ENCODE measurements at regions not wholly inside any gene's neighbourhood (a gene's known extent, or its start where the extent isn't known, plus 50 kb on each side); places are given as distances from the start of the nearest gene placed in this dataset.

DNA sequence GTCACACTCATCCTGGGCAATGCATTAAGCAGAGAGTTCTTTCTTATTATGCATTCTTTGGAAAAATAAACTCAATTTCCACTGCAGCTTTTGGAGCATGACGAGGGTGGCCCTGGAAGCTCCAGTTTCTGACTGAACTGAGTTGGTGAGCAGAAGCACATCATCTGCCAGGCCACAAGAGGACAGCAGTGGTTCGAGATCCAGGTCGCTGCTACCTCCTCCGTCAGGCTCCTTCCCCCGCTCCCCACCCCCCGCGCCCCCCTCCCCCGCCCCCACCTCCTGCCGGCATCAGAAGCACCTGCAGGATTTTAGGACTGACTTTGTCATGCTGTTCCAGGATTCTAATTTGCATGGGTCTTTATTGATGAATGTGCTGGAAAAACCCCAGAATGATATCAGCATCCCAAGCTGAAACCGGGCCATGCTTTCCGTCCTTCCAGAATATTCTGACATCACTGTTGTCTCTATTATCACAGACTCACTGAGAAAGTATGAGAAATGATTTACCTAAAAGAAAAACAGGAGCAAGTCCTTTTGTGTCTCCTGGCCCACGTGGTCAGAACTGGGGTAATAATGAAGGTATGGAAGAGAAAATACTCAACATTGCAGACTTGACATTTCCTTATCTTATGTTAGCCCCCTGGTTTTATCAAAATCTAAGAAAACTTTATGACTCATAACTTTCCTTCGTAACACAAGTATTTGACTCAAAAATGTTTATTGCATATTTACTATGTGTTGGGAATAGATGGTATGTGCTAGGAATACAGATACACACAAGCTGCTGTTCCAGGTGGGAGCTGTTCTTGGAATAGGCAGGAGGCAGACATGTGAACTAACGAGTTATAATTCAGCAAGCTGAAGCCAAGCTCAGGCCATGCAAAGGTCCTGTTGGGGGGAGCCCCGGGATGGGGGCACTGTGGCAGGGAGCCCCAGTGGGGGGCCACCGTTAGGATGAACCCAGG, 220.2 kb upstream of the EXOC2 start:
- TF ChIP-seq, protein P1, sequence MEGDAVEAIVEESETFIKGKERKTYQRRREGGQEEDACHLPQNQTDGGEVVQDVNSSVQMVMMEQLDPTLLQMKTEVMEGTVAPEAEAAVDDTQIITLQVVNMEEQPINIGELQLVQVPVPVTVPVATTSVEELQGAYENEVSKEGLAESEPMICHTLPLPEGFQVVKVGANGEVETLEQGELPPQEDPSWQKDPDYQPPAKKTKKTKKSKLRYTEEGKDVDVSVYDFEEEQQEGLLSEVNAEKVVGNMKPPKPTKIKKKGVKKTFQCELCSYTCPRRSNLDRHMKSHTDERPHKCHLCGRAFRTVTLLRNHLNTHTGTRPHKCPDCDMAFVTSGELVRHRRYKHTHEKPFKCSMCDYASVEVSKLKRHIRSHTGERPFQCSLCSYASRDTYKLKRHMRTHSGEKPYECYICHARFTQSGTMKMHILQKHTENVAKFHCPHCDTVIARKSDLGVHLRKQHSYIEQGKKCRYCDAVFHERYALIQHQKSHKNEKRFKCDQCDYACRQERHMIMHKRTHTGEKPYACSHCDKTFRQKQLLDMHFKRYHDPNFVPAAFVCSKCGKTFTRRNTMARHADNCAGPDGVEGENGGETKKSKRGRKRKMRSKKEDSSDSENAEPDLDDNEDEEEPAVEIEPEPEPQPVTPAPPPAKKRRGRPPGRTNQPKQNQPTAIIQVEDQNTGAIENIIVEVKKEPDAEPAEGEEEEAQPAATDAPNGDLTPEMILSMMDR (conservative IDR thresholded peaks at IDR 0.05 in 1 of 2, IDR thresholded peaks at IDR 0.05 in 1 of 2; ENCODE audit: extremely low read depth in 1 of 2, insufficient read depth in 1 of 2, low read depth in 1 of 2, low read length in 2 of 2), result peak; percentile 60 to 81
- TF ChIP-seq EZH2 (IDR thresholded peaks at IDR 0.05; ENCODE audit: borderline replicate concordance, low read length), result no peak

All from mammary epithelial cell (primary cell).